Stimulated activated CD8-positive, alpha-beta memory T cell treated with anti-CD3 and anti-CD28 coated beads, Interleukin-7, amount 100 ng/mL, for 4 hours (primary cell): ENCODE measurements at regions not wholly inside any gene's neighbourhood (a gene's known extent, or its start where the extent isn't known, plus 50 kb on each side); places are given as distances from the start of the nearest gene placed in this dataset.
"Not testable (repeated sequence)": the region's sequence is repeated elsewhere in the genome, so short reads cannot be mapped to it uniquely, and the experiment has no call there.

Experiments
- DNase-seq, 2 donors: peaks; one replicate each; pipeline ENCODE4 v3.0.0-alpha.2; 2020; ENCODE audit warnings: low read depth in 2 of 2

- DNase-seq, result no peak
Measured at GRCh38 chr1:235059221-235059620, 69.4 kb downstream of the TOMM20 start.

- no peak for DNase-seq
Measured at GRCh38 chr1:235058695-235059094, 69.9 kb downstream of the TOMM20 start.

- no peak for DNase-seq
Measured at GRCh38 chr1:235057385-235058306, 71.0 kb downstream of the TOMM20 start.

GRCh38 chr1:235056937-235057336 is 71.7 kb downstream of the TOMM20 start:
- DNase-seq, result no peak

- DNase-seq, result no peak
Measured at GRCh38 chr1:235054936-235055335, 73.7 kb downstream of the TOMM20 start.

- no peak for DNase-seq
Measured at GRCh38 chr1:235054466-235054865, 74.2 kb downstream of the TOMM20 start.

GRCh38 chr1:235052067-235053008 is 76.3 kb downstream of the TOMM20 start:
- no peak for DNase-seq

GRCh38 chr1:235051521-235051920 is 77.1 kb downstream of the TOMM20 start:
- no peak for DNase-seq

- DNase-seq, result no peak
Measured at GRCh38 chr1:235050911-235051360, 77.7 kb downstream of the TOMM20 start.

- not testable (repeated sequence) for DNase-seq
Measured at GRCh38 chr1:235049716-235050378, 78.8 kb downstream of the TOMM20 start.

GRCh38 chr1:235049217-235049616 is 79.4 kb downstream of the TOMM20 start:
- DNase-seq, result no peak

- no peak for DNase-seq
Measured at GRCh38 chr1:235047331-235047871, 81.2 kb downstream of the TOMM20 start.

- no peak for DNase-seq
Measured at GRCh38 chr1:235045921-235046601, 82.6 kb downstream of the TOMM20 start.

GRCh38 chr1:235045034-235045690 is 83.5 kb downstream of the TOMM20 start:
- DNase-seq, result no peak

- no peak for DNase-seq
Measured at GRCh38 chr1:235043234-235043633, 85.4 kb downstream of the TOMM20 start.

- DNase-seq, result no peak
Measured at GRCh38 chr1:235038701-235039100, 89.9 kb downstream of the TOMM20 start.

- no peak for DNase-seq
Measured at GRCh38 chr1:235035928-235036327, 92.7 kb downstream of the TOMM20 start.

- DNase-seq, result no peak
Measured at GRCh38 chr1:235030919-235031596, 97.6 kb downstream of the TOMM20 start.

GRCh38 chr1:235027862-235028250 is 100.8 kb downstream of the TOMM20 start:
- no peak for DNase-seq
